Right lobe of liver (tissue), 6 donors: ENCODE measurements at regions not wholly inside any gene's neighbourhood (a gene's known extent, or its start where the extent isn't known, plus 50 kb on each side); places are given as distances from the start of the nearest gene placed in this dataset.

Experiments used
- ATAC-seq, 4 donors: fragments of 200-7000 bp; cut with Tn5 transposase; one replicate each; pipeline ENCODE4 v1.9.1; 2020; ENCODE audit warnings: mild to moderate bottlenecking in 4 of 4, moderate library complexity in 4 of 4
- DNase-seq, 3 donors: peaks; one replicate each; pipeline ENCODE4 v3.0.0-alpha.2; 2020
- H3K27ac ChIP-seq, 3 donors: fragments of 200-600 bp; one replicate each; pipeline ENCODE4 v1.8.0; 2022
- H3K27me3 ChIP-seq, 2 donors: fragments of 200-600 bp; one replicate each; pipeline ENCODE4 v1.8.0; 2022
- H3K36me3 ChIP-seq, 4 donors: fragments of 200-600 bp; sonication (generic) in 1 of 4; one replicate each; pipeline versions ENCODE4 v1.5.1 to v1.8.0; 2017 to 2022; ENCODE audit warnings: control low read depth in 1 of 4
- H3K4me1 ChIP-seq, 4 donors: fragments of 200-600 bp; sonication (generic) in 1 of 4; one replicate each; pipeline versions ENCODE4 v1.5.1 to v1.8.0; 2017 to 2022; ENCODE audit warnings: control low read depth in 1 of 4
- H3K4me3 ChIP-seq, 3 donors: fragments of 200-600 bp; one replicate each; pipeline ENCODE4 v1.8.0; 2022
- H3K9me3 ChIP-seq, 4 donors: fragments of 200-600 bp; sonication (generic) in 1 of 4; one replicate each; pipeline versions ENCODE4 v1.5.1 to v1.8.0; 2017 to 2022; ENCODE audit warnings: control low read depth in 1 of 4
- CTCF ChIP-seq, 4 donors: fragments of 200-600 bp in 3 of 4; fragments of 450-650 bp in 1 of 4; IDR thresholded peaks; one replicate each; pipeline versions ENCODE4 v1.5.1 to v1.8.0; 2016 to 2022; ENCODE audit warnings: antibody characterized with exemption in 4 of 4, mild to moderate bottlenecking in 2 of 4
- POLR2A ChIP-seq: fragments of 450-650 bp; IDR thresholded peaks from one replicate; pipeline ENCODE4 v1.6.1; 2017; ENCODE audit warnings: antibody characterized with exemption, mild to moderate bottlenecking
- WGBS: methylation state at CpG from one replicate; pipeline ENCODE4 v1.1.6; 2018; ENCODE audit warnings: low coverage, low lambda C conversion rate; ENCODE audit not compliant: insufficient coverage; ENCODE audit errors: missing lambda C conversion rate; 5-methylcytosine and 5-hydroxymethylcytosine counted together
- intact Hi-C, 2 donors: fragments of 100-400 bp; cut with DNase I; formaldehyde crosslinking; loops; one replicate each; pipeline versions ENCODE4 v1.11.2 to v1.14.1; 2022
- donor health status: DM: no; HTN: yes; CAD: no.
- donor health status: DM: no; HTN: no; CAD: no.
- donor health status: DM: no; HTN: no; CAD: no.
- donor health status: DM: no; HTN: yes; CAD: no.
- donor health status: DM: no; HTN: yes; CAD: no.

- Histone ChIP-seq H3K36me3 (no peaks in the 10 kb centered on the region), H3K9me3 (no peaks in the 10 kb centered on the region), H3K4me3 (no peak overlapping the region), H3K27ac (no peak overlapping the region), H3K27me3 (no peaks in the 10 kb centered on the region), H3K4me1 (no peaks in the 10 kb centered on the region)
- WGBS = 85% methylated on average over 3 of the region's 3 CpGs
- DNase-seq (no peak), ATAC-seq (no peak)
- TF ChIP-seq POLR2A = no peak
- no peak for TF ChIP-seq CTCF (IDR thresholded peaks at IDR 0.05)
- intact Hi-C loops = no loop called here
These were observed 94.4 kb upstream of the PEX5L start for GRCh38 chr3:180131169-180131568.

GRCh38 chr3:180135101-180135500 lies 98.4 kb upstream of the PEX5L start:
- Histone ChIP-seq H3K36me3 (no peaks in the 10 kb centered on the region), H3K27ac (no peak overlapping the region), H3K27me3 (no peaks in the 10 kb centered on the region), H3K9me3 (no peaks in the 10 kb centered on the region), H3K4me3 (no peak overlapping the region), H3K4me1 (no peaks in the 10 kb centered on the region)
- intact Hi-C loops = no loop called here
- no peak for ATAC-seq
- no peak for TF ChIP-seq CTCF (IDR thresholded peaks at IDR 0.05)
- no peak for TF ChIP-seq POLR2A
- no peak for DNase-seq
- WGBS = 10% methylated on average over 2 of the region's 2 CpGs

GRCh38 chr3:180138871-180139270 lies 102.1 kb upstream of the PEX5L start:
- Histone ChIP-seq H3K9me3 (no peaks in the 10 kb centered on the region), H3K27ac (no peak overlapping the region), H3K27me3 (no peaks in the 10 kb centered on the region), H3K36me3 (no peaks in the 10 kb centered on the region), H3K4me1 (no peaks in the 10 kb centered on the region), H3K4me3 (no peak overlapping the region)
- TF ChIP-seq POLR2A (no peak), CTCF (IDR thresholded peaks at IDR 0.05) (no peak)
- DNase-seq (no peak), ATAC-seq (no peak)
- intact Hi-C loops = no loop called here
- WGBS = 28% methylated on average over 3 of the region's 3 CpGs

GRCh38 chr3:180142041-180142440 lies 105.3 kb upstream of the PEX5L start:
- no peaks in the 10 kb centered on the region for H3K9me3 ChIP-seq
- no peak for ATAC-seq
- intact Hi-C loops = no loop called here
- H3K27ac ChIP-seq = no peak overlapping the region
- TF ChIP-seq CTCF (IDR thresholded peaks at IDR 0.05) (no peak), POLR2A (no peak)
- H3K4me3 ChIP-seq = no peak overlapping the region
- 58% methylated on average over 2 of the region's 2 CpGs for WGBS
- H3K4me1 ChIP-seq = no peaks in the 10 kb centered on the region
- no peak for DNase-seq
- no peaks in the 10 kb centered on the region for H3K27me3 ChIP-seq
- H3K36me3 ChIP-seq = no peaks in the 10 kb centered on the region

GRCh38 chr3:180142472-180142871 lies 105.7 kb upstream of the PEX5L start:
- no peaks in the 10 kb centered on the region for H3K36me3 ChIP-seq
- no peaks in the 10 kb centered on the region for H3K4me1 ChIP-seq
- H3K4me3 ChIP-seq = no peak overlapping the region
- H3K27ac ChIP-seq = no peak overlapping the region
- WGBS = 47% methylated on average over 4 of the region's 4 CpGs
- no peaks in the 10 kb centered on the region for H3K27me3 ChIP-seq
- intact Hi-C loops = no loop called here
- DNase-seq = no peak
- H3K9me3 ChIP-seq = no peaks in the 10 kb centered on the region
- TF ChIP-seq POLR2A (no peak), CTCF (IDR thresholded peaks at IDR 0.05) (no peak)
- ATAC-seq = no peak
